GM23338 (cell line): ENCODE measurements at regions not wholly inside any gene's neighbourhood (a gene's known extent, or its start where the extent isn't known, plus 50 kb on each side); places are given as distances from the start of the nearest gene placed in this dataset.

Experiments
- ATAC-seq: fragments of 200-7000 bp; cut with Tn5 transposase; 3 replicates; pipeline ENCODE4 v1.9.1; 2020
- DNase-seq: peaks from one replicate; pipeline ENCODE4 v3.0.0-alpha.2; 2015; ENCODE audit warnings: low spot score
- H2AFZ ChIP-seq: fragments of 200-600 bp; sonication (generic); 2 replicates; pipeline ENCODE4 v1.8.0; 2016; ENCODE audit warnings: antibody characterized with exemption, mild to moderate bottlenecking, moderate library complexity
- H3F3A ChIP-seq: fragments of 200-600 bp; sonication (generic); replicated peaks from 2 replicates; pipeline ENCODE4 v1.8.0; 2017; ENCODE audit warnings: antibody characterized with exemption, mixed run types, low read depth
- H3K27ac ChIP-seq: fragments of 200-600 bp; sonication (generic); 2 replicates; pipeline ENCODE4 v1.6.1; 2016; ENCODE audit warnings: low read depth
- H3K27me3 ChIP-seq: fragments of 200-600 bp; sonication (generic); 2 replicates; pipeline ENCODE4 v1.8.0; 2016; ENCODE audit warnings: mild to moderate bottlenecking, mixed run types, moderate library complexity; ENCODE audit not compliant: insufficient read depth
- H3K36me3 ChIP-seq: fragments of 200-600 bp; sonication (generic); 2 replicates; pipeline ENCODE4 v1.8.0; 2016; ENCODE audit warnings: mild to moderate bottlenecking; ENCODE audit not compliant: insufficient read depth
- H3K4me1 ChIP-seq: fragments of 200-600 bp; sonication (generic); 2 replicates; pipeline ENCODE4 v1.8.0; 2016; ENCODE audit warnings: mild to moderate bottlenecking, moderate library complexity; ENCODE audit not compliant: insufficient read depth
- H3K4me2 ChIP-seq: fragments of 200-600 bp; sonication (generic); 2 replicates; pipeline ENCODE4 v1.7.1; 2017; ENCODE audit warnings: mixed run types
- H3K4me3 ChIP-seq: fragments of 200-600 bp; sonication (generic); 2 replicates; pipeline ENCODE4 v1.6.1; 2016; ENCODE audit warnings: mixed run types
- H3K79me2 ChIP-seq: fragments of 200-600 bp; sonication (generic); replicated peaks from 2 replicates; pipeline ENCODE4 v1.8.0; 2017; ENCODE audit warnings: mild to moderate bottlenecking; ENCODE audit not compliant: insufficient read depth
- H3K9me2 ChIP-seq: fragments of 200-600 bp; sonication (generic); 2 replicates; pipeline ENCODE4 v1.8.0; 2017; ENCODE audit not compliant: insufficient read depth
- H4K20me1 ChIP-seq: fragments of 200-600 bp; sonication (generic); replicated peaks from 2 replicates; pipeline ENCODE4 v1.8.0; 2017; ENCODE audit warnings: mild to moderate bottlenecking; ENCODE audit not compliant: insufficient read depth
- H3K27ac Mint-ChIP-seq: 2 replicates; pipeline ENCODE4 v1.8.0; 2020; ENCODE audit warnings: inconsistent platforms, mild to moderate bottlenecking, moderate library complexity, mixed read lengths
- H3K27me3 Mint-ChIP-seq: 3 replicates; pipeline ENCODE4 v1.8.0; 2022; ENCODE audit warnings: low read depth, mild to moderate bottlenecking, moderate library complexity, mixed read lengths, inconsistent platforms; ENCODE audit not compliant: insufficient read depth, poor library complexity
- H3K36me3 Mint-ChIP-seq: 3 replicates; pipeline ENCODE4 v1.8.0; 2021; ENCODE audit warnings: low read depth, mild to moderate bottlenecking, inconsistent platforms, moderate library complexity, mixed read lengths
- H3K4me1 Mint-ChIP-seq: 3 replicates; pipeline ENCODE4 v1.8.0; 2020; ENCODE audit warnings: mild to moderate bottlenecking, inconsistent platforms, mixed read lengths
- H3K4me3 Mint-ChIP-seq: 3 replicates; pipeline ENCODE4 v1.8.0; 2021; ENCODE audit warnings: moderate library complexity, mild to moderate bottlenecking, inconsistent platforms, mixed read lengths
- H3K9me3 Mint-ChIP-seq: 3 replicates; pipeline ENCODE4 v1.8.0; 2020; ENCODE audit warnings: moderate library complexity, mild to moderate bottlenecking, inconsistent platforms, mixed read lengths
- CREB1 ChIP-seq: fragments of 250-450 bp; sonication (Bioruptor Pico); IDR thresholded peaks from 2 replicates; pipeline ENCODE4 v1.5.0; 2020; ENCODE audit warnings: low read depth, mild to moderate bottlenecking, moderate library complexity
- EZH2phosphoT487 ChIP-seq: fragments of 200-600 bp; sonication (generic); IDR thresholded peaks from one replicate; pipeline ENCODE4 v1.8.1; 2018; ENCODE audit warnings: antibody characterized with exemption; ENCODE audit not compliant: unreplicated experiment
- JUNB ChIP-seq: IDR thresholded peaks from one replicate; pipeline ENCODE4 v1.6.1; 2016; ENCODE audit warnings: antibody characterized with exemption; ENCODE audit not compliant: unreplicated experiment
- NANOG ChIP-seq: IDR thresholded peaks from 2 replicates; pipeline ENCODE4 v1.6.1; 2016; ENCODE audit warnings: antibody characterized with exemption, borderline replicate concordance
- STAT1 ChIP-seq: IDR thresholded peaks from one replicate; pipeline ENCODE4 v1.6.1; 2016; ENCODE audit warnings: antibody characterized with exemption; ENCODE audit not compliant: unreplicated experiment
- TF ChIP-seq, protein P1 (sequence below), 2 experiments: fragments of 200-600 bp in 1 of 2; sonication (generic) in 1 of 2; conservative IDR thresholded peaks; 2 replicates each; pipeline versions ENCODE4 v1.5.1 to v1.6.1; 2016 to 2017; ENCODE audit warnings: antibody characterized with exemption in 2 of 2, low read depth in 2 of 2, mild to moderate bottlenecking in 2 of 2, moderate library complexity in 1 of 2
- TF ChIP-seq, protein P2 (sequence below): IDR thresholded peaks from 2 replicates; pipeline ENCODE4 v1.6.1; 2016; ENCODE audit warnings: antibody characterized with exemption
- TF ChIP-seq, protein P3 (sequence below): IDR thresholded peaks from one replicate; pipeline ENCODE4 v1.6.1; 2018; ENCODE audit warnings: antibody characterized with exemption; ENCODE audit not compliant: unreplicated experiment

DNA sequence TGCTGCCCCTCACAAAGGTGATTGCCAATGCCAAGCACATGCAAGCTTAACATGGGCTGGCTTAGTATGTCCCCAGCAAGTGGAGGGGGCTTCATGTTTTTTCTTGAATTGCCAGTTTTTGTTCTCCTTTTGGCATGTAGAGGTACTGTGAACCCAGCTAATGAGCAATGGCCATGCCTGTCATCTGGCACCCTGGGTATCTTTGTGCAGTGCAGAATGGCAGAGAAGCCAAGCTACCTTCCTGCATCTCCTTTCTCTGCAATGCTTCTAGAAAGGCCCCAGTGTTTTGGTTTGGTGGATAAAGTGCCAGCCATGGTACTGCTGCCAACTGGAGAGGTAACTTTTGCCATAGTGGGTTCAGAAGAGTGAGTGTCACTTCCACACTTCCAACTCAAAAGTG lies 576.9 kb downstream of the CMPK2 start:
- ATAC-seq (no peak), DNase-seq (no peak)
- Histone ChIP-seq H3K27me3 (no peaks in the 10 kb centered on the region), H3K9me2 (no peaks in the 10 kb centered on the region), H3K27ac (no peak overlapping the region), H3K4me1 (no peaks in the 10 kb centered on the region), H3K36me3 (no peaks in the 10 kb centered on the region; the same call in 1 of the 2 replicates), H2AFZ (no peak overlapping the region), H3K4me2 (no peak overlapping the region), H3K4me3 (no peak overlapping the region), H3K79me2 (no peaks in the 10 kb centered on the region), H3F3A (no peaks in the 10 kb centered on the region), H4K20me1 (no peaks in the 10 kb centered on the region)
- no peak overlapping the region for H3K27ac Mint-ChIP-seq
- peaks cover 74% of the 10 kb centered on the region for H3K9me3 Mint-ChIP-seq
- no peaks in the 10 kb centered on the region for H3K27me3 Mint-ChIP-seq
- no peak overlapping the region for H3K4me3 Mint-ChIP-seq
- no peaks in the 10 kb centered on the region for H3K4me1 Mint-ChIP-seq
- H3K36me3 Mint-ChIP-seq = peaks cover 25% of the 10 kb centered on the region
- TF ChIP-seq NANOG (no peak), JUNB (no peak), STAT1 (no peak), CREB1 (CRISPR knock-in tag) (no peak)
- TF ChIP-seq, protein P1, sequence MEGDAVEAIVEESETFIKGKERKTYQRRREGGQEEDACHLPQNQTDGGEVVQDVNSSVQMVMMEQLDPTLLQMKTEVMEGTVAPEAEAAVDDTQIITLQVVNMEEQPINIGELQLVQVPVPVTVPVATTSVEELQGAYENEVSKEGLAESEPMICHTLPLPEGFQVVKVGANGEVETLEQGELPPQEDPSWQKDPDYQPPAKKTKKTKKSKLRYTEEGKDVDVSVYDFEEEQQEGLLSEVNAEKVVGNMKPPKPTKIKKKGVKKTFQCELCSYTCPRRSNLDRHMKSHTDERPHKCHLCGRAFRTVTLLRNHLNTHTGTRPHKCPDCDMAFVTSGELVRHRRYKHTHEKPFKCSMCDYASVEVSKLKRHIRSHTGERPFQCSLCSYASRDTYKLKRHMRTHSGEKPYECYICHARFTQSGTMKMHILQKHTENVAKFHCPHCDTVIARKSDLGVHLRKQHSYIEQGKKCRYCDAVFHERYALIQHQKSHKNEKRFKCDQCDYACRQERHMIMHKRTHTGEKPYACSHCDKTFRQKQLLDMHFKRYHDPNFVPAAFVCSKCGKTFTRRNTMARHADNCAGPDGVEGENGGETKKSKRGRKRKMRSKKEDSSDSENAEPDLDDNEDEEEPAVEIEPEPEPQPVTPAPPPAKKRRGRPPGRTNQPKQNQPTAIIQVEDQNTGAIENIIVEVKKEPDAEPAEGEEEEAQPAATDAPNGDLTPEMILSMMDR (conservative IDR thresholded peaks at IDR 0.05; ENCODE audit: low read depth in 2 of 2) = no peak
- TF ChIP-seq, protein P2, sequence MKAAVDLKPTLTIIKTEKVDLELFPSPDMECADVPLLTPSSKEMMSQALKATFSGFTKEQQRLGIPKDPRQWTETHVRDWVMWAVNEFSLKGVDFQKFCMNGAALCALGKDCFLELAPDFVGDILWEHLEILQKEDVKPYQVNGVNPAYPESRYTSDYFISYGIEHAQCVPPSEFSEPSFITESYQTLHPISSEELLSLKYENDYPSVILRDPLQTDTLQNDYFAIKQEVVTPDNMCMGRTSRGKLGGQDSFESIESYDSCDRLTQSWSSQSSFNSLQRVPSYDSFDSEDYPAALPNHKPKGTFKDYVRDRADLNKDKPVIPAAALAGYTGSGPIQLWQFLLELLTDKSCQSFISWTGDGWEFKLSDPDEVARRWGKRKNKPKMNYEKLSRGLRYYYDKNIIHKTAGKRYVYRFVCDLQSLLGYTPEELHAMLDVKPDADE = no peak
- TF ChIP-seq, protein P3, sequence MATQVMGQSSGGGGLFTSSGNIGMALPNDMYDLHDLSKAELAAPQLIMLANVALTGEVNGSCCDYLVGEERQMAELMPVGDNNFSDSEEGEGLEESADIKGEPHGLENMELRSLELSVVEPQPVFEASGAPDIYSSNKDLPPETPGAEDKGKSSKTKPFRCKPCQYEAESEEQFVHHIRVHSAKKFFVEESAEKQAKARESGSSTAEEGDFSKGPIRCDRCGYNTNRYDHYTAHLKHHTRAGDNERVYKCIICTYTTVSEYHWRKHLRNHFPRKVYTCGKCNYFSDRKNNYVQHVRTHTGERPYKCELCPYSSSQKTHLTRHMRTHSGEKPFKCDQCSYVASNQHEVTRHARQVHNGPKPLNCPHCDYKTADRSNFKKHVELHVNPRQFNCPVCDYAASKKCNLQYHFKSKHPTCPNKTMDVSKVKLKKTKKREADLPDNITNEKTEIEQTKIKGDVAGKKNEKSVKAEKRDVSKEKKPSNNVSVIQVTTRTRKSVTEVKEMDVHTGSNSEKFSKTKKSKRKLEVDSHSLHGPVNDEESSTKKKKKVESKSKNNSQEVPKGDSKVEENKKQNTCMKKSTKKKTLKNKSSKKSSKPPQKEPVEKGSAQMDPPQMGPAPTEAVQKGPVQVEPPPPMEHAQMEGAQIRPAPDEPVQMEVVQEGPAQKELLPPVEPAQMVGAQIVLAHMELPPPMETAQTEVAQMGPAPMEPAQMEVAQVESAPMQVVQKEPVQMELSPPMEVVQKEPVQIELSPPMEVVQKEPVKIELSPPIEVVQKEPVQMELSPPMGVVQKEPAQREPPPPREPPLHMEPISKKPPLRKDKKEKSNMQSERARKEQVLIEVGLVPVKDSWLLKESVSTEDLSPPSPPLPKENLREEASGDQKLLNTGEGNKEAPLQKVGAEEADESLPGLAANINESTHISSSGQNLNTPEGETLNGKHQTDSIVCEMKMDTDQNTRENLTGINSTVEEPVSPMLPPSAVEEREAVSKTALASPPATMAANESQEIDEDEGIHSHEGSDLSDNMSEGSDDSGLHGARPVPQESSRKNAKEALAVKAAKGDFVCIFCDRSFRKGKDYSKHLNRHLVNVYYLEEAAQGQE = no peak

DNA sequence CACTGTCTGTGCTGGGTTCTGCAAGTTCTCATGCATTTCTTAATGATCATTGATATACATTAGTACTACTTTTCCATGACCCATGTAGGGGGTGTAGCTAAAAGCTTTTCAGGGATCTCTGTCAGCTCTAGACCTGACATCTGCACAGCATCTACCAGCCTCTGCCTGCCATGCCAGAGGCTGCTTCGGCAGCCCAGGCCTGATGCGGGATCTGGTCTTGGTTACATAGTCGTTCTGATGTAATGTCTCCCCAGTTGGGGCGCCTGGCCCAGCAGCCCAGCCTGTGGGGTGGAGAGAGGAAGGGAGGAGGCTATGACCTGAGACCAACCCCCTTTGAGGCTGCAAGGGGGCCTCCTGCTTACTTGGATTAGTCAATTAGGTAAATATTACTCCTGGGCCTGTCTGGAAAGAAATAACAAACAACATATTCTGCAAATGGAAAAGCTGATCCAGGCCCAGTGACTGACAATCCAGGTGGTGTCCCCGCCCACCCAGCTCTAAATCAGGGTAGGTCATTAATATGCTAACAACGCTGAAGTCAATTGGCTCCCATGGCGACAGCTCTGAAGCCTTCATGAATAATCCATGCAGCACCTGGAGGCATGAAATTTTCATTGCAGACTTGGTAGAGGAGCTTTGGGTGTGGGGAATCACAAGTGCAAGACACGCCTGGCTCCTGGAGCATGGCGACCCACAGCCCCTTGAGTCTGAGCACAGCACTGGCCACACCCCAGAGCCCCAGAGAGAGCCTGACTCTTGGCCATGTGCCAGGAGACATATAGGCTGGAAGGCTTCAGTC lies 575.3 kb downstream of the CMPK2 start:
- DNase-seq (no peak), ATAC-seq (no peak)
- Histone ChIP-seq H4K20me1 (no peaks in the 10 kb centered on the region), H3F3A (no peaks in the 10 kb centered on the region), H3K27me3 (no peaks in the 10 kb centered on the region), H3K27ac (no peak overlapping the region), H3K79me2 (no peaks in the 10 kb centered on the region), H3K36me3 (no peaks in the 10 kb centered on the region; the same call in 1 of the 2 replicates), H2AFZ (no peak overlapping the region), H3K4me3 (no peak overlapping the region), H3K9me2 (no peaks in the 10 kb centered on the region), H3K4me1 (no peaks in the 10 kb centered on the region), H3K4me2 (no peak overlapping the region)
- H3K27ac Mint-ChIP-seq = no peak overlapping the region
- H3K9me3 Mint-ChIP-seq = peaks cover 84% of the 10 kb centered on the region
- no peaks in the 10 kb centered on the region for H3K27me3 Mint-ChIP-seq
- peaks cover 32% of the 10 kb centered on the region for H3K36me3 Mint-ChIP-seq
- H3K4me1 Mint-ChIP-seq = no peaks in the 10 kb centered on the region
- no peak for TF ChIP-seq JUNB
- no peak for TF ChIP-seq CREB1 (CRISPR knock-in tag)
- TF ChIP-seq EZH2phosphoT487 = no peak
- no peak overlapping the region for H3K4me3 Mint-ChIP-seq
